Panc1 (cell line): ENCODE measurements at regions not wholly inside any gene's neighbourhood (a gene's known extent, or its start where the extent isn't known, plus 50 kb on each side); places are given as distances from the start of the nearest gene placed in this dataset.

Source experiments
- SIN3A ChIP-seq: IDR thresholded peaks from 2 replicates; pipeline ENCODE4 v1.6.1; 2012; ENCODE audit warnings: low read depth, mild to moderate bottlenecking, low read length, moderate library complexity, borderline replicate concordance; ENCODE audit not compliant: insufficient read depth
- TF ChIP-seq, protein P1 (sequence below): fragments of 450-650 bp; IDR thresholded peaks from 2 replicates; pipeline ENCODE4 v1.5.1; 2017; ENCODE audit warnings: mild to moderate bottlenecking
- TF ChIP-seq, protein P2 (sequence below), 2 experiments: IDR thresholded peaks; 2 replicates each; pipeline ENCODE4 v1.6.1; 2011 to 2012; ENCODE audit warnings: low read depth in 2 of 2, control low read depth in 1 of 2, low read length in 1 of 2, mild to moderate bottlenecking in 1 of 2, moderate library complexity in 1 of 2; ENCODE audit not compliant: insufficient read depth in 1 of 2

DNA sequence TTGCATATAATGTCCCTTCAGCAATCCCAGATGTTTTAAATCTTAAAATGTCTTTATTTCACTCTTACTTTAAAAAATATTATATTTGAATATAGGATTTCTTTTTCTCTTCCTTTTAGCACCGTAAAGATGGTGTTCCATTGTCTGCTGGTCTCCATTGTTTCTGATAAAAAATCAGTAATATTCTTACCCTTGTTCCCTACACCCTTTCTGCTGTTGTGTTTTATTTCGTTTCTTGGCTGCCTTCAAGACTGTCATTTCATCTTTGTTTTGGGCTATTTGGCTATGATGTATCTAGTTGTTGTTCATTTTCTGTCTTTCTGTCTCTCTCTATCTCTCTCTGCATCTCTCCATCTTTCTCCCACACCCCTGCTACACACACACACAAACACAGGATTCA is 197.9 kb downstream of the IRX2 start:
- TF ChIP-seq, protein P1, sequence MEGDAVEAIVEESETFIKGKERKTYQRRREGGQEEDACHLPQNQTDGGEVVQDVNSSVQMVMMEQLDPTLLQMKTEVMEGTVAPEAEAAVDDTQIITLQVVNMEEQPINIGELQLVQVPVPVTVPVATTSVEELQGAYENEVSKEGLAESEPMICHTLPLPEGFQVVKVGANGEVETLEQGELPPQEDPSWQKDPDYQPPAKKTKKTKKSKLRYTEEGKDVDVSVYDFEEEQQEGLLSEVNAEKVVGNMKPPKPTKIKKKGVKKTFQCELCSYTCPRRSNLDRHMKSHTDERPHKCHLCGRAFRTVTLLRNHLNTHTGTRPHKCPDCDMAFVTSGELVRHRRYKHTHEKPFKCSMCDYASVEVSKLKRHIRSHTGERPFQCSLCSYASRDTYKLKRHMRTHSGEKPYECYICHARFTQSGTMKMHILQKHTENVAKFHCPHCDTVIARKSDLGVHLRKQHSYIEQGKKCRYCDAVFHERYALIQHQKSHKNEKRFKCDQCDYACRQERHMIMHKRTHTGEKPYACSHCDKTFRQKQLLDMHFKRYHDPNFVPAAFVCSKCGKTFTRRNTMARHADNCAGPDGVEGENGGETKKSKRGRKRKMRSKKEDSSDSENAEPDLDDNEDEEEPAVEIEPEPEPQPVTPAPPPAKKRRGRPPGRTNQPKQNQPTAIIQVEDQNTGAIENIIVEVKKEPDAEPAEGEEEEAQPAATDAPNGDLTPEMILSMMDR: no peak
- TF ChIP-seq, protein P2, sequence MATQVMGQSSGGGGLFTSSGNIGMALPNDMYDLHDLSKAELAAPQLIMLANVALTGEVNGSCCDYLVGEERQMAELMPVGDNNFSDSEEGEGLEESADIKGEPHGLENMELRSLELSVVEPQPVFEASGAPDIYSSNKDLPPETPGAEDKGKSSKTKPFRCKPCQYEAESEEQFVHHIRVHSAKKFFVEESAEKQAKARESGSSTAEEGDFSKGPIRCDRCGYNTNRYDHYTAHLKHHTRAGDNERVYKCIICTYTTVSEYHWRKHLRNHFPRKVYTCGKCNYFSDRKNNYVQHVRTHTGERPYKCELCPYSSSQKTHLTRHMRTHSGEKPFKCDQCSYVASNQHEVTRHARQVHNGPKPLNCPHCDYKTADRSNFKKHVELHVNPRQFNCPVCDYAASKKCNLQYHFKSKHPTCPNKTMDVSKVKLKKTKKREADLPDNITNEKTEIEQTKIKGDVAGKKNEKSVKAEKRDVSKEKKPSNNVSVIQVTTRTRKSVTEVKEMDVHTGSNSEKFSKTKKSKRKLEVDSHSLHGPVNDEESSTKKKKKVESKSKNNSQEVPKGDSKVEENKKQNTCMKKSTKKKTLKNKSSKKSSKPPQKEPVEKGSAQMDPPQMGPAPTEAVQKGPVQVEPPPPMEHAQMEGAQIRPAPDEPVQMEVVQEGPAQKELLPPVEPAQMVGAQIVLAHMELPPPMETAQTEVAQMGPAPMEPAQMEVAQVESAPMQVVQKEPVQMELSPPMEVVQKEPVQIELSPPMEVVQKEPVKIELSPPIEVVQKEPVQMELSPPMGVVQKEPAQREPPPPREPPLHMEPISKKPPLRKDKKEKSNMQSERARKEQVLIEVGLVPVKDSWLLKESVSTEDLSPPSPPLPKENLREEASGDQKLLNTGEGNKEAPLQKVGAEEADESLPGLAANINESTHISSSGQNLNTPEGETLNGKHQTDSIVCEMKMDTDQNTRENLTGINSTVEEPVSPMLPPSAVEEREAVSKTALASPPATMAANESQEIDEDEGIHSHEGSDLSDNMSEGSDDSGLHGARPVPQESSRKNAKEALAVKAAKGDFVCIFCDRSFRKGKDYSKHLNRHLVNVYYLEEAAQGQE (IDR thresholded peaks at IDR 0.05; ENCODE audit: insufficient read depth in 1 of 2, low read depth in 2 of 2, low read length in 1 of 2): no peak
- no peak for TF ChIP-seq SIN3A
